Stimulated activated CD4-positive, alpha-beta T cell treated with anti-CD3 and anti-CD28 coated beads, Interleukin-2, amount 100 ng/mL, for 4 hours (primary cell): ENCODE measurements at regions not wholly inside any gene's neighbourhood (a gene's known extent, or its start where the extent isn't known, plus 50 kb on each side); places are given as distances from the start of the nearest gene placed in this dataset.
A peak's percentile ranks its signal among the peaks of the same experiment; 100 is the strongest.

Experiments used
- DNase-seq: peaks from one replicate; pipeline ENCODE4 v3.0.0-alpha.2; 2020; ENCODE audit warnings: low read depth

GRCh38 chr9:129505270-129505902 lies 115.5 kb downstream of the C9orf50 start:
- no peak for DNase-seq

GRCh38 chr9:129504404-129504803 lies 116.5 kb downstream of the C9orf50 start:
- no peak for DNase-seq

- DNase-seq = no peak
Measured at GRCh38 chr9:129501771-129502319, 119.1 kb downstream of the C9orf50 start.

GRCh38 chr9:129500863-129501770 lies 119.8 kb downstream of the C9orf50 start:
- DNase-seq = no peak

- no peak for DNase-seq
Measured at GRCh38 chr9:129500161-129500862, 120.6 kb downstream of the C9orf50 start.

- DNase-seq = no peak
Measured at GRCh38 chr9:129498451-129499384, 122.2 kb downstream of the C9orf50 start.

GRCh38 chr9:129497813-129498450 lies 123.0 kb downstream of the C9orf50 start:
- no peak for DNase-seq

- DNase-seq = no peak
Measured at GRCh38 chr9:129497005-129497812, 123.7 kb downstream of the C9orf50 start.

GRCh38 chr9:129496473-129497004 lies 124.4 kb downstream of the C9orf50 start:
- peak; percentile 83 for DNase-seq

GRCh38 chr9:129495620-129496472 lies 125.1 kb downstream of the C9orf50 start:
- DNase-seq = peak; percentile 82

- no peak for DNase-seq
Measured at GRCh38 chr9:129494113-129494789, 126.7 kb downstream of the C9orf50 start.

GRCh38 chr9:129493706-129494047 lies 127.2 kb downstream of the C9orf50 start:
- no peak for DNase-seq

GRCh38 chr9:129493002-129493705 lies 127.7 kb downstream of the C9orf50 start:
- DNase-seq = no peak

GRCh38 chr9:129491487-129491855 lies 129.4 kb downstream of the C9orf50 start:
- DNase-seq = no peak

GRCh38 chr9:129490583-129491486 lies 130.1 kb downstream of the C9orf50 start:
- DNase-seq = no peak

- peak; percentile 64 for DNase-seq
Measured at GRCh38 chr9:129489838-129490582, 130.9 kb downstream of the C9orf50 start.
